ENCODE measurements at regions not wholly inside any gene's neighbourhood (a gene's known extent, or its start where the extent isn't known, plus 50 kb on each side); places are given as distances from the start of the nearest gene placed in this dataset.

DNA sequence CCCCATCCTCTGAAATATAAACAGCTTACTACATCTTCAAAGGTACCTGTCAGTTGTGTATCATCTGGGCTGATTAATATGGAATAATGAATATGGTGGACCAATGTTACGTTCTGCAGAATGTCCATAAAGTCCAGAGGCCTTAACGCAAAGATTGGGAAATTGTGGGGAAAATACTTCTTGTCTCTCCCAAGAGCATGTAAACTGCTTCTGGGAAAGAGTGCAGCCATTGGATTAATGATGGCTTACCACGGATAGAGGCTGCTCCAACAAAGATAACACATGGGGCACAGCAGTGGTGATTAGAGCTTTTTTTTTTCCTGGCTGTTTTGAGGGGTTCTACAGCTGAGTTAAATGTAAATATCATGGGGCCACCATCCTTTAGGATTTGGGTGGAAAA, 340.4 kb upstream of the AKR1E2 start:
- DNase-seq (ENCODE audit: low spot score) = no peak
- TF ChIP-seq, protein P1, sequence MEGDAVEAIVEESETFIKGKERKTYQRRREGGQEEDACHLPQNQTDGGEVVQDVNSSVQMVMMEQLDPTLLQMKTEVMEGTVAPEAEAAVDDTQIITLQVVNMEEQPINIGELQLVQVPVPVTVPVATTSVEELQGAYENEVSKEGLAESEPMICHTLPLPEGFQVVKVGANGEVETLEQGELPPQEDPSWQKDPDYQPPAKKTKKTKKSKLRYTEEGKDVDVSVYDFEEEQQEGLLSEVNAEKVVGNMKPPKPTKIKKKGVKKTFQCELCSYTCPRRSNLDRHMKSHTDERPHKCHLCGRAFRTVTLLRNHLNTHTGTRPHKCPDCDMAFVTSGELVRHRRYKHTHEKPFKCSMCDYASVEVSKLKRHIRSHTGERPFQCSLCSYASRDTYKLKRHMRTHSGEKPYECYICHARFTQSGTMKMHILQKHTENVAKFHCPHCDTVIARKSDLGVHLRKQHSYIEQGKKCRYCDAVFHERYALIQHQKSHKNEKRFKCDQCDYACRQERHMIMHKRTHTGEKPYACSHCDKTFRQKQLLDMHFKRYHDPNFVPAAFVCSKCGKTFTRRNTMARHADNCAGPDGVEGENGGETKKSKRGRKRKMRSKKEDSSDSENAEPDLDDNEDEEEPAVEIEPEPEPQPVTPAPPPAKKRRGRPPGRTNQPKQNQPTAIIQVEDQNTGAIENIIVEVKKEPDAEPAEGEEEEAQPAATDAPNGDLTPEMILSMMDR (IDR thresholded peaks at IDR 0.05; ENCODE audit: extremely low read depth, missing control alignments) = no peak

DNA sequence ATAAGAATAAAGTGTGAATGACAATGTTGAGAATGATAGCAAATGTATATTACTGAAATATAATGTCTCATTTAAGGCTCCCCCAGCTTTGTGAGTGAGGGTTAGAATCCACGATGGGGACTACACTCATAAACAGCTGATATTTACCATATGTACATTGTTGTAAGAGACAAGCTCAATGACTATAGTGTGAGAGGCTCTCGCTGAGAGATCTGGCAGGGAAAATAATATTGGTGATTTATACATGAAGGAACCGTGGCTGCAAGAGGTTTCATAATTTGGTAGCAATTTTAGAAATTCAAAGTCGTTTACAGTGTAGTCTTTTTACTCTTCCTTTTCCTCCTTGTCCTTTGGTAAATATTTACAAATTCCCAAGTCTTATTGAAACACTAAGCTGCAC, 342.2 kb upstream of the AKR1E2 start:
- DNase-seq (ENCODE audit: low spot score) = no peak
- TF ChIP-seq, protein P1 (IDR thresholded peaks at IDR 0.05; ENCODE audit: extremely low read depth, missing control alignments) = no peak

DNA sequence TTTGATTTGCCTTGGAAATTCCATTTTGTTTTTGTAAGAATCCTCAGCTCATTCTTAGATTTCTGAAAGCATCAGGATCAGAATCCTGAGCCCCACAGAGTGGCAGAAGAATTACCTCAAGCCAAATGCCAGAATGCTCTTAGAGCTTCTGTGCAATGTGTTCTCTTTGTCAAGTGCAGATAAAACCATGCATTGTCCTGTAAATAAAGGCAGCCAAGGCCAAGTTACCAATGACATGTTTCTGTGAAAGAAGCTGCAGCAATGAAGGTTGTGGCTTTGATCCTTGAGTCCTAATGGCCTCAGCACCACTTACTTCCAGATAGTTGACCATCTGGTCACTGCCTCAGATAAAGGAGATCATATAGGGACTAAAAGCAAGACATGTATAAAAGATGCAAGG, 343.3 kb upstream of the AKR1E2 start:
- TF ChIP-seq, protein P1 (IDR thresholded peaks at IDR 0.05; ENCODE audit: extremely low read depth, missing control alignments) = no peak
- DNase-seq (ENCODE audit: low spot score) = no peak

DNA sequence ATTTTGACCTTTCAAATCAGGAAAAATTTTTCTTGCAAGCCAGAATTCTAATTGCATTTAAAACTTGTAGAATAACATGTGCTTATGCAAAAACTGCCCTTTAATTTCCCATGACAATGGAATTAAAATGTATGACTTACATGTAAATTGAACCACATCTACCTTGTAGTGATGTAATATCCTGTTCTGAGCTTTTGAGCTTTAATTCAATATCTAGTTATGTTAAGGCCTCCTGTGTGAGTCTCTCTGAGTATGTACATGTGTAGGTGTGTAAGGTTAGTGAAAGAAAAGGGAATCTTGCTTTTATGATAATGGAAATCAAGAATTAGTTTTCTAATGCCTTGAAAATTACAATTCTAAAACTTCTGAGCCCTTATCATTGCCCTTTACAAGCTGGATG, 344.8 kb upstream of the AKR1E2 start:
- DNase-seq (ENCODE audit: low spot score) = no peak
- TF ChIP-seq, protein P1 (IDR thresholded peaks at IDR 0.05; ENCODE audit: extremely low read depth, missing control alignments) = no peak

DNA sequence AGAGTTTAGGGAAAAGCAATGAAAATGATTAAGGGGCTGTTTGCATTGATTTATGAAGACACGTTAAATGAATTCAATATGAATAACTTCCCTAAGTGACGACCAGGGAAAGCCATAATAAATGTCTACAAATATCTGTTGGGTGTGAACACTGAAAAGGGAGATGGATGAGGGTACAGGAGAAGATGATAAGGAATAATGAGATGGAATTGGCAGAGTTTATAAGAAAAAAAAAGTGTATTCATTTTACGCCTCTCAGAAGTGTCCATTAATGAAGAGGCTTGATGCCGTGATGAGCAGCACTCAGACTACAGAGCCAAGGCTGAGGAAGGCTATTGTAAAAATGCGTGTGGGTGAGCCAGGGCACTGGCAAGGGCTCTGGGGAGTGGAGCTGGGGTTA, 346.7 kb upstream of the AKR1E2 start:
- TF ChIP-seq, protein P1 (IDR thresholded peaks at IDR 0.05; ENCODE audit: extremely low read depth, missing control alignments) = no peak
- DNase-seq (ENCODE audit: low spot score) = no peak

DNA sequence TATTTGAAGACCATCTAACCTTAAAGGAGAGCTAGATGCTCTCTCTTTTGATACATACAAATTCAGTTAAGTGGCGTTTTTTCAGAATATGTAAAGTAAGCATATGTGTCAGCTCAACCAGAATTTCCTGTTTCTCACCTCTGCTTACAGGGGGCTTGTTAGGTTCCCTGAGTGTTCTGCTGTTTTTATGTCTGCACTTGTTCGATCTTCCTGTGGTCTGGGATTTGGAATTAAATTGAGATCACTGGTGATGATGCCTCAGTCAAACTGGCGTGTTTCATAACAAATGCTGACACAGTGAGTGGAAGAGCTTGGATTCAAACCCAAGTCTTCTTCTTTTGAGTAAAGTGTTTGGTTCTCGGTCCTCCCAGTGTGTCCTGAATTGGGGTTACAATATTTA, 348.3 kb upstream of the AKR1E2 start:
- TF ChIP-seq, protein P1 (IDR thresholded peaks at IDR 0.05; ENCODE audit: extremely low read depth, missing control alignments) = no peak
- DNase-seq (ENCODE audit: low spot score) = no peak

DNA sequence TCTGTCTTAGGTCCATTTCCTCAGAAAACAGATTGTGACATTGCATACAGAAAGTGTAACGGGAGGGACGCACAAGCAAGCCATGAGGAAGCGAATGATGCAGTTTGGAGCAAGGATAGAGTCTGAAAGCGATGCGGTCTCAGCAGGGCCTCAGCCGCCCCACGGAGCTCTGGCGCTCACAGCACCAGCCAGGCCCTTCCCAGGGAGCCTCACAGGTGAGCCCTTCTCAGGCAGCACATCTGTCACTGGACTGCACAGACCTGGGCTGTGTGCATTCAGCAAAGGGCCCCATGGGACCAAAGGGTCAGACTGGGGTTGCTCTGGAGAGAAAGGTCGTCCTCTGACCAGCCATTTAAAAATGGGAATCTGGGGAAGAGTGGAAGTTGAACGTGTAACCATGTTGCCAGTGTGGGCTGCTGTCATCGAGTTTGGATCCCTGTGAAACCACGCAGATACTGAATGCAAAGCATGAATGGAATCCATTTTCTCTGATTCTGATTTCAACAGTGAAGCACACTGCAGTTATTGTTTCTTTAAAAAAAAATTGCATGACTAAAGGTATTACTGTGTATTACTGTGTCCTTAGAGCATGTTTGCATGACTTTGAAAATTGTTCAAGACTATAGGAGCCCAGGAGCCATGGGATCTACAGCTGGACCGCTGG, 350.0 kb upstream of the AKR1E2 start:
- TF ChIP-seq, protein P1 (IDR thresholded peaks at IDR 0.05; ENCODE audit: extremely low read depth, missing control alignments) = no peak
- DNase-seq (ENCODE audit: low spot score) = no peak

Measured in GM20000 (cell line).